ENCODE measurements at regions not wholly inside any gene's neighbourhood (a gene's known extent, or its start where the extent isn't known, plus 50 kb on each side); places are given as distances from the start of the nearest gene placed in this dataset.

GRCh38 chr11:25901415-25901814 is 430.5 kb upstream of the ANO3 start:
- ATAC-seq (ENCODE audit: poor library complexity) (no peak), DNase-seq (no peak)
- intact Hi-C loops (cut with DNase I) = no loop called here

- no peak for DNase-seq
- no peak for ATAC-seq (ENCODE audit: poor library complexity)
- intact Hi-C loops (cut with DNase I) = no loop called here
Observed at GRCh38 chr11:25902476-25902875, 429.5 kb upstream of the ANO3 start.

DNA sequence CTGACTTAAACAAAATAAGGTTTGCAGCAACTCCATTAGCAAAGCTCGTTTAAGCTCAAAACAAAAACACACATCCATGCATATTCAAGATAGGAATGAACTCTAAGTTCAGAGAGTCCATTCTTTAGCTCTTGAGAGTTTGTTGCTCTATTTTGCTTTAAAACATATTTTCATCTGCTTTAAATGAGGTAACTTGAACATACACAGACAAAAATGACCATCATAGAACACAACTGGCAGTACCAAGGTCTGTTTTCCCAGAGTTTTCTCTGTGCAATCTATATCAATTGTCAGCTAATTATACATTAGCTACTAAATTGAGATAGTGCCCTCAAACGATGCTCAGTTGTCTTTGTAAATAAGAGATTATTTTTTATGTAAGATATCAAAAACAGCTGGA is 423.2 kb upstream of the ANO3 start:
- DNase-seq (no peak), ATAC-seq (ENCODE audit: poor library complexity) (no peak)
- intact Hi-C loops (cut with DNase I) = no loop called here

- intact Hi-C loops (cut with DNase I) = no loop called here
- ATAC-seq (ENCODE audit: poor library complexity) (no peak), DNase-seq (no peak)
Observed at GRCh38 chr11:25910086-25910485, 421.8 kb upstream of the ANO3 start.

DNA sequence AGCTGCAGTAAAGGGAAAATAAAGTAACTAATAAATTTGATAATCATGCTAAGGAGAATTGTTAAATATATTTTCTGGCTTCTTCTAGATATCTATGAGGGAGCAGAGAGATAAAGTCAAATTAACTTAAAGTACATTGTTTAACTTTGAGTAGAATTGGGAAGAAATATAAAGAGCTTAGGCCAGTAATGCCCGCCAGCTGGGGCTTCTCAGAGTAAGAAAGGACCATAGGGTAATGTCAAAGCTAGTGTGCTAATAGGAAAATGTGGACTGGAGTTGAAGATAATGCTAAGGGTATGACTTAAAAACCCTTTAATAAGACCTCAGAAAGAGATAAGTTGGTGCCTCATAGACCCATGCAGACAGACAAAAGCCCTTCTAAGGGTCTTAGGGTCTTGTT is 411.6 kb upstream of the ANO3 start:
- no peak for ATAC-seq (ENCODE audit: poor library complexity)

DNA sequence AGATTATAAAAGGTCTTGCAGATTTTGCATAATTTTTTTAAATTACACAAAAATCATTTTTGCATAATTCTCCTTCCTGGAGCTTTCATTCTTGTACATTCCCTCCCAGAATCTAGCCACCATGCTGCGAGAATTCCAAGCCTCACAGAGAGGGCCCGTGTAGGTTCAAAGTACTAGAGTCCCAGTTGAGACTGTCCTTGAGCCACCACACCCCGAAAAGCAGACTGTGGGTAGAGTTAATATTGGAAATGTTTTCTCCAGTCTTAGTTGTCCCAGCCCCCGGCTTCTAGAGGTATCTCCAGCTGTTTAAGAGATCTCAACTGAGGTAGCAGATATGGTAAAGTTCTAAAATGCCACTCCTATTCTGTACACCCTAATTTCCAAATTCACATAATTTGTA is 407.3 kb upstream of the ANO3 start:
- DNase-seq (no peak), ATAC-seq (ENCODE audit: poor library complexity) (no peak)
- intact Hi-C loops (cut with DNase I) = no loop called here

More for the DNA sequence above, 411.6 kb upstream of the ANO3 start:
- DNase-seq = no peak
- intact Hi-C loops (cut with DNase I) = no loop called here

DNA sequence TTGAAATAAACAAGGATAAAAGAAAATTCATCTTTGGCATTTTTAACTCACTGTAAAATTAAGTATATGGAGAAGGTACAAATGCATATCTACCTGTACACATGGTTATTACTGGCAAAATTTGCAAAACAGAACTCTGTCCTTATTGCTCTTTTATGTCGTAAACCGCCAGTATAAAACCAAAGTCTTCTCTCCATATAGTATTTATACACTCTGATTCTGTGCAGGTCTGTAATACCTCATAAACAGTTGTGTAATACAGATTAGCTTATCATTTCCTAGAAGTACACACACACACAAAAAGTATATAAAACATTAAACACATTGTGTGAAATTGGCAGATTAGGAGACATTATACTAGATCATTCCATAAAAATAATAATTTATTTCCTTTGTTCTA is 406.6 kb upstream of the ANO3 start:
- intact Hi-C loops (cut with DNase I) = no loop called here
- no peak for DNase-seq
- ATAC-seq (ENCODE audit: poor library complexity) = no peak

GRCh38 chr11:25927411-25927953 is 404.4 kb upstream of the ANO3 start:
- DNase-seq = no peak
- intact Hi-C loops (cut with DNase I) = no loop called here

GRCh38 chr11:25928076-25928475 is 403.9 kb upstream of the ANO3 start:
- ATAC-seq (ENCODE audit: poor library complexity) = no peak
- no peak for DNase-seq
- intact Hi-C loops (cut with DNase I) = no loop called here

More at GRCh38 chr11:25927411-25927953, 404.4 kb upstream of the ANO3 start:
- ATAC-seq (ENCODE audit: poor library complexity) = no peak

DNA sequence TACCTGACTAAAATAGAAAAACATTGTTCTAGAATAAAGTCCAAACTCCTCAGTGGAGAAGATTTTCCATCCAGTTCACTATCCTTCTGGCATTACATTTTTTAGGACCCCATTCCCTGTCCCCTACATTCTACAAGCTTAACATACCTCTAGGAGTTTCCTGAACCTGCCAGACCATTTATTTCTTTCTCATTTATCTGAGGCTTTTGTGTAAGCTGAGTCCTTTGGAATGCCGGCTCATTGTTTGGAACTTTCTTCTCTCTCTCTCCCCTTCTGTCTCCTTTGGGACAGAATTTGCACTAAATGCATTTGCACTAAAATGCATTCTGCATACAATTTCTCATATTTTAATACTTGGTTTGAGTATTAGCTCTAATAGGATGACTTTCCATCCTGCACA is 393.0 kb upstream of the ANO3 start:
- no peak for ATAC-seq (ENCODE audit: poor library complexity)
- intact Hi-C loops (cut with DNase I) = no loop called here
- DNase-seq = no peak

GRCh38 chr11:25939691-25940090 is 392.2 kb upstream of the ANO3 start:
- DNase-seq = no peak
- intact Hi-C loops (cut with DNase I) = no loop called here
- ATAC-seq (ENCODE audit: poor library complexity) = no peak

GRCh38 chr11:25941353-25941752 is 390.6 kb upstream of the ANO3 start:
- ATAC-seq (ENCODE audit: poor library complexity) (no peak), DNase-seq (no peak)
- intact Hi-C loops (cut with DNase I) = no loop called here

- ATAC-seq (ENCODE audit: poor library complexity) (no peak), DNase-seq (no peak)
- intact Hi-C loops (cut with DNase I) = no loop called here
Observed at GRCh38 chr11:25943031-25943430, 388.9 kb upstream of the ANO3 start.

DNA sequence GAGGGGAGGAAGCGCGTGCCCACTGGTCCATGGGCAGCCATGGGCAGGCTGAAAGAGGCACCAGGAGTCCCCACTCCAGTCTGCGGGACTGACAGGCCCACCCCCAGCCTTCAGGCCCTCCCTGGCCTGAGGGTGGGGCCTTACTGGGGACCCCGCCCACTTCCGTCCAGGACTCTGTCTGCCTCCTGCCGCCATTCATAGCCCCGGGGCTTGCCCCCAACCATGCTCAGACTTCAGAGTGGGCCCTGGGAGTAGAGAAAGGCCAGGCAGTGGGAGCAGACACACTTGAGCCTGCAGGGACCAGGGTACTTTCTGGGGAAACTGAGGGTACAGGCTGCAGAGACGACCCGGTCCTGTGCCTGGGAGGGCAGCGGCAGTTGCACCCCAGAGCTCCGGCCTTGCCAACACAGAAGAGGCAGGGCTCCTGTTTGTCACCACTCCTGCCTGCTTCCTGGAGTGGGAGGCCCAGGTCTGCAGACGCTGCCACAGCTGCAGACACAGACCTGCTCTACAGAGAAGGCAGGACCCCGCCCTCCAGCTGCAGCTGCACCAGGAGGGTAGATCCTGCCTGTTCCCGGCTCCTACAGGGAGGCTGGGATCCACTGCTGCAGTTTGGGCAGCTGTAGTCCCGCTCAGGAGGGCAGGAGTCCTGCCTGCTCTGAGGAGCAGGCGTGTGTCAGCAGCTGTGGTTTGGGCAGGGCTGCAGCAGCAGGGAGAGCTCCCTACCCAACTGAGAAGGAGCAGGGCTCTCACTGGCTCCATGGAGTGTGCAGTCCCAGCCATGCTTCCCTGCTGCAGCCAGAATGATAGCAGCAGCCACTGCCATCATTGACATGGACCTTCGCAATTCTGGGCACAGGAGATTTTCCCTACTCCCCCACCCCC is 387.9 kb upstream of the ANO3 start:
- ATAC-seq (ENCODE audit: poor library complexity) (no peak), DNase-seq (no peak)
- intact Hi-C loops (cut with DNase I) = no loop called here

GRCh38 chr11:25949918-25950317 is 382.0 kb upstream of the ANO3 start:
- no peak for ATAC-seq (ENCODE audit: poor library complexity)
- no peak for DNase-seq
- intact Hi-C loops (cut with DNase I) = no loop called here

- no peak for ATAC-seq (ENCODE audit: poor library complexity)
- no peak for DNase-seq
- intact Hi-C loops (cut with DNase I) = no loop called here
Observed at GRCh38 chr11:25953006-25953405, 378.9 kb upstream of the ANO3 start.

- intact Hi-C loops (cut with DNase I) = no loop called here
- ATAC-seq (ENCODE audit: poor library complexity) = no peak
Observed at GRCh38 chr11:25958045-25958444, 373.9 kb upstream of the ANO3 start.

GRCh38 chr11:25961539-25961938 is 370.4 kb upstream of the ANO3 start:
- intact Hi-C loops (cut with DNase I) = no loop called here
- no peak for ATAC-seq (ENCODE audit: poor library complexity)
- no peak for DNase-seq

More at GRCh38 chr11:25958045-25958444, 373.9 kb upstream of the ANO3 start:
- DNase-seq = no peak

DNA sequence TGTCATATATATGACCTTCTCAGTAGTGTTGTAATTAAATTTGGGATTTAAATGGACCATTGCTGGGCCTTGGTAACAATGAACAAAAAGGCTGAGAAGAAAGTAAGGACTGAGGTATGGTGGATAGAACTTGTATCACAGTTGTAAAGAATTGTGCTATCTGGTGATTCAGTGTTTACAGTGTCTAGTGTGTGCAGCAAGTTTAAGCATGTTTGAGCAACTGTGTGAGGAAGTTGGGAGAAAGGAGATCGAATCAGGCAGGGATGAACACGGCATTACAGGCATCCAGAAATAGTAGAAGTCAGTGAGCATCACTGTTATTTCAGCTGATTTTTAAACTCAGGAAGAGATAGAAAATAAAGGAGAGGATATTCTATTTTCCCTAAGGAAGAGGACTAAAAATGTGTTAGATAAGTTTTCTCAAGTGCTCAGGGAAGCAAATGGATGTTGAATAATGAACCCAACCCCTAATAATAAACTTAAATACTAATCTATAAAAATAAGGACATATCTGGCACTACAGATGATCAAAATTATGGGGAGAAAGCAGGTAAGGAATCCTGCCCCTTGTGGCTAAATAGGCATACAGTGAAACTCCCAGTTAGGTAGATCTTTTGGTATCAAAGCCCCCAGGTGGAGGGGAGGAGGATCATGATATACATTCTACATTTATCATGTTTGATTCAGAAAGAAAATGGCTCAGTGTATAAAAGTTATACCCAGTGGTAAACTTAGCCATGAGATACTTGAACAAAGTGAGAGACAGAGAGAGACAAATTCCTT is 361.0 kb upstream of the ANO3 start:
- ATAC-seq (ENCODE audit: poor library complexity) = no peak
- intact Hi-C loops (cut with DNase I) = no loop called here
- no peak for DNase-seq

- ATAC-seq (ENCODE audit: poor library complexity) (no peak), DNase-seq (no peak)
- intact Hi-C loops (cut with DNase I) = loop anchor here (5.0 kb wide), 3 partner anchors 152 to 297 kb away; no protein-coding TSS in a partner anchor
Observed at GRCh38 chr11:25980091-25980490, 351.8 kb upstream of the ANO3 start.

Measured in Right ventricle myocardium superior (tissue), 1 donor.